Transverse colon (tissue), 4 donors: ENCODE measurements at regions not wholly inside any gene's neighbourhood (a gene's known extent, or its start where the extent isn't known, plus 50 kb on each side); places are given as distances from the start of the nearest gene placed in this dataset.

Experiments used
- DNase-seq: peaks from one replicate; pipeline ENCODE4 v3.0.0-alpha.2; 2019
- H3K27ac ChIP-seq, 4 donors: fragments of 200-600 bp; sonication (generic); 2 replicates each; pipeline ENCODE4 v1.5.1; 2016 to 2018; ENCODE audit warnings: inconsistent platforms in 4 of 4
- H3K27me3 ChIP-seq: fragments of 200-600 bp; sonication (generic); 2 replicates; pipeline ENCODE4 v1.5.1; 2017; ENCODE audit warnings: inconsistent platforms
- H3K36me3 ChIP-seq, 4 donors: fragments of 200-600 bp; sonication (generic); 2 replicates each; pipeline ENCODE4 v1.5.1; 2017 to 2019; ENCODE audit warnings: inconsistent platforms in 4 of 4
- H3K4me1 ChIP-seq, 4 donors: fragments of 200-600 bp; sonication (generic); 2 replicates each; pipeline ENCODE4 v1.5.1; 2017 to 2020; ENCODE audit warnings: inconsistent platforms in 4 of 4
- H3K4me3 ChIP-seq, 4 donors: fragments of 200-600 bp; sonication (generic); 1 replicate in 1 of 4; 2 replicates in 3 of 4; pipeline versions ENCODE4 v1.5.1 to v1.6.1; 2017 to 2019; ENCODE audit warnings: inconsistent platforms in 4 of 4
- H3K9me3 ChIP-seq, 2 donors: fragments of 200-600 bp; sonication (generic); 2 replicates each; pipeline ENCODE4 v1.5.1; 2017 to 2019; ENCODE audit warnings: inconsistent platforms in 2 of 2
- CTCF ChIP-seq, 5 experiments: fragments of 200-600 bp in 3 of 5; fragments of 450-650 bp in 2 of 5; sonication (generic) in 3 of 5; IDR thresholded peaks; 1 replicate in 2 of 5; 2 replicates in 3 of 5; pipeline ENCODE4 v1.5.1; 2016 to 2017; ENCODE audit warnings: antibody characterized with exemption in 5 of 5, inconsistent platforms in 3 of 5, mild to moderate bottlenecking in 2 of 5, moderate library complexity in 1 of 5
- EP300 ChIP-seq: sonication (generic); formaldehyde crosslinking; IDR thresholded peaks from one replicate; pipeline ENCODE4 v1.6.1; 2017; ENCODE audit warnings: antibody characterized with exemption, low read depth
- POLR2A ChIP-seq: fragments of 450-650 bp; IDR thresholded peaks from one replicate; pipeline ENCODE4 v1.6.1; 2016; ENCODE audit warnings: antibody characterized with exemption, mild to moderate bottlenecking, moderate library complexity
- POLR2AphosphoS5 ChIP-seq, 3 donors: sonication (generic); formaldehyde crosslinking; IDR thresholded peaks; one replicate each; pipeline ENCODE4 v1.6.1; 2016; ENCODE audit warnings: antibody characterized with exemption in 3 of 3
- WGBS, 2 donors: methylation state at CpG; one replicate each; pipeline ENCODE4 v1.1.5; 2018; ENCODE audit warnings: low coverage in 1 of 2; 5-methylcytosine and 5-hydroxymethylcytosine counted together
- in situ Hi-C, 4 donors: fragments of 200-750 bp; cut with MboI; loops; one replicate each; pipeline versions ENCODE4 v1.15.0 to v1.15.1; 2017; ENCODE audit warnings: low sequenced_read_pairs in 3 of 4, low pct_ligation_motif_present in 1 of 4, low pct_unique_long_range_greater_than_20kb in 1 of 4
- intact Hi-C: fragments of 100-400 bp; cut with DNase I; formaldehyde crosslinking; loops from one replicate; pipeline ENCODE4 v1.15.1; 2023; ENCODE audit warnings: low total_unique reads

GRCh38 chr2:62281663-62282062, 85.7 kb downstream of the B3GNT2 start:
- in situ Hi-C loops (no loop called here), intact Hi-C loops (no loop called here)
- H3K27me3 ChIP-seq = no peaks in the 10 kb centered on the region
- no peak for DNase-seq
- no peak overlapping the region for H3K4me3 ChIP-seq
- no peak overlapping the region for H3K27ac ChIP-seq
- H3K9me3 ChIP-seq = peaks cover 9 to 19% of the 10 kb centered on the region in 2 donors
- H3K36me3 ChIP-seq = no peaks in the 10 kb centered on the region
- TF ChIP-seq EP300 (no peak), CTCF (IDR thresholded peaks at IDR 0.05) (no peak), POLR2A (no peak), POLR2AphosphoS5 (IDR thresholded peaks at IDR 0.05) (no peak)
- WGBS, 2 donors = 38 to 47% methylated on average over 1 of the region's 1 CpG
- H3K4me1 ChIP-seq = no peaks in the 10 kb centered on the region

GRCh38 chr2:62277688-62278087, 81.8 kb downstream of the B3GNT2 start:
- Histone ChIP-seq H3K4me3 (no peak overlapping the region), H3K36me3 (no peaks in the 10 kb centered on the region), H3K27ac (no peak overlapping the region), H3K4me1 (no peaks in the 10 kb centered on the region), H3K27me3 (no peaks in the 10 kb centered on the region), H3K9me3 (peaks cover 0 to 12% of the 10 kb centered on the region in 2 donors)
- TF ChIP-seq CTCF (IDR thresholded peaks at IDR 0.05) = no peak
- 92 to 100% methylated on average over 1 of the region's 1 CpG for WGBS, 2 donors
- intact Hi-C loops = no loop called here
- no peak for DNase-seq
- in situ Hi-C loops = no loop called here
